HL-60/S4 treated with retinoic acid at 250 ng/mL for 4 days and 3 days (cell line): ENCODE measurements at regions not wholly inside any gene's neighbourhood (a gene's known extent, or its start where the extent isn't known, plus 50 kb on each side); places are given as distances from the start of the nearest gene placed in this dataset.
"Not testable (repeated sequence)": the region's sequence is repeated elsewhere in the genome, so short reads cannot be mapped to it uniquely, and the experiment has no call there.

Experiments
- in situ Hi-C: fragments of 300-500 bp; cut with MboI; formaldehyde crosslinking; loops from 2 replicates; pipeline ENCODE4 v1.7.0; 2022; ENCODE audit warnings: low sequenced_read_pairs

- in situ Hi-C loops = no loop called here
Measured at GRCh38 chr12:105681341-105681740, 350.9 kb downstream of the C12orf75 start.

GRCh38 chr12:105682821-105683220 is 352.3 kb downstream of the C12orf75 start:
- in situ Hi-C loops = not testable (repeated sequence)

- in situ Hi-C loops = not testable (repeated sequence)
Measured at GRCh38 chr12:105683836-105684235, 353.3 kb downstream of the C12orf75 start.

- in situ Hi-C loops = no loop called here
Measured at GRCh38 chr12:105698075-105698474, 367.6 kb downstream of the C12orf75 start.

- in situ Hi-C loops = no loop called here
Measured at GRCh38 chr12:105699209-105699608, 368.7 kb downstream of the C12orf75 start.

GRCh38 chr12:105704787-105705186 is 374.3 kb downstream of the C12orf75 start:
- in situ Hi-C loops = no loop called here

- in situ Hi-C loops = no loop called here
Measured at GRCh38 chr12:105705235-105705634, 374.7 kb downstream of the C12orf75 start.

GRCh38 chr12:105705765-105706164 is 375.3 kb downstream of the C12orf75 start:
- in situ Hi-C loops = no loop called here

- in situ Hi-C loops = no loop called here
Measured at GRCh38 chr12:105706321-105706972, 376.0 kb downstream of the C12orf75 start.

- in situ Hi-C loops = no loop called here
Measured at GRCh38 chr12:105706973-105707334, 376.5 kb downstream of the C12orf75 start.

- in situ Hi-C loops = no loop called here
Measured at GRCh38 chr12:105713606-105714305, 383.3 kb downstream of the C12orf75 start.

- in situ Hi-C loops = no loop called here
Measured at GRCh38 chr12:105716621-105717020, 386.1 kb downstream of the C12orf75 start.

GRCh38 chr12:105721051-105721825 is 390.7 kb downstream of the C12orf75 start:
- in situ Hi-C loops = no loop called here

- in situ Hi-C loops = no loop called here
Measured at GRCh38 chr12:105721891-105722290, 391.4 kb downstream of the C12orf75 start.

GRCh38 chr12:105723066-105723465 is 392.6 kb downstream of the C12orf75 start:
- in situ Hi-C loops = no loop called here

- in situ Hi-C loops = no loop called here
Measured at GRCh38 chr12:105723494-105723893, 393.0 kb downstream of the C12orf75 start.

GRCh38 chr12:105724641-105725040 is 394.1 kb downstream of the C12orf75 start:
- in situ Hi-C loops = no loop called here

- in situ Hi-C loops = no loop called here
Measured at GRCh38 chr12:105725054-105725453, 394.6 kb downstream of the C12orf75 start.

GRCh38 chr12:105729181-105729771 is 398.8 kb downstream of the C12orf75 start:
- in situ Hi-C loops = no loop called here

- in situ Hi-C loops = no loop called here
Measured at GRCh38 chr12:105729926-105730325, 399.4 kb downstream of the C12orf75 start.

- in situ Hi-C loops = no loop called here
Measured at GRCh38 chr12:105733579-105733978, 403.1 kb downstream of the C12orf75 start.
